HUES64 (cell line): ENCODE measurements at regions not wholly inside any gene's neighbourhood (a gene's known extent, or its start where the extent isn't known, plus 50 kb on each side); places are given as distances from the start of the nearest gene placed in this dataset.
"Not testable (repeated sequence)": the region's sequence is repeated elsewhere in the genome, so short reads cannot be mapped to it uniquely, and the experiment has no call there.

Source experiments
- H3K27ac ChIP-seq: 2 replicates; pipeline ENCODE4 v1.7.0; 2013; ENCODE audit warnings: low read depth, low read length, inconsistent platforms
- H3K27me3 ChIP-seq: 2 replicates; pipeline ENCODE4 v1.6.1; 2013; ENCODE audit warnings: mild to moderate bottlenecking, low read length; ENCODE audit not compliant: insufficient read depth
- H3K36me3 ChIP-seq: 2 replicates; pipeline ENCODE4 v1.6.1; 2013; ENCODE audit warnings: mild to moderate bottlenecking, low read length; ENCODE audit not compliant: insufficient read depth
- H3K4me1 ChIP-seq: 2 replicates; pipeline ENCODE4 v1.6.1; 2013; ENCODE audit warnings: mild to moderate bottlenecking, low read length, moderate library complexity; ENCODE audit not compliant: insufficient read depth
- H3K4me3 ChIP-seq: 2 replicates; pipeline ENCODE4 v1.5.1; 2013; ENCODE audit warnings: mild to moderate bottlenecking, low read length, moderate library complexity
- H3K9ac ChIP-seq: 2 replicates; pipeline ENCODE4 v1.6.1; 2013; ENCODE audit warnings: mild to moderate bottlenecking, low read depth, low read length
- H3K9me3 ChIP-seq: 2 replicates; pipeline ENCODE4 v1.6.1; 2013; ENCODE audit warnings: low read depth, low read length; ENCODE audit not compliant: insufficient read depth
- whole genome bisulfite sequencing: fragments of 150-250, 120-280 bp; methylation state at CpG from one replicate; pipeline ENCODE4 v1.1.7; 2013; ENCODE audit warnings: missing lambda C conversion rate; 5-methylcytosine and 5-hydroxymethylcytosine counted together

DNA sequence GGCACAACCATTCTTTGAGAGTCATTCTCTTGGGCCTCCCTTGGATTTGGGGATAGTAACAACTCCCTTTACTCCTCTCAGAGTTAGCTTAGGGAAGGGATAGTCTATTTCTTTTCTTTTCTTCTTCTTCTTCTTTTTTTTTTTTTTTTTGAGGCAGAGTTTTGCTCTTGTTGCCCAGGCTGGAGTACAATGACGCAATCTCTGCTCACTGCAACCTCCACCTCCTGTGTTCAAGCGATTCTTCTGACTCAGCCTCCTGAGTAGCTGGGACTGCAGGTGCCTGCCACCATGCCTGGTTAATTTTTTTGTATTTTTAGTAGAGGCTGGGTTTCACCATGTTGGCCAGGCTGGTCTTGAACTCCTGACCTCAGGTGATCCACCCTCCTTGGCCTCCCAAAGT is 465.8 kb downstream of the PLCL1 start:
- H3K27ac ChIP-seq, H3K9me3 ChIP-seq, H3K4me1 ChIP-seq, H3K36me3 ChIP-seq, H3K4me3 ChIP-seq, H3K9ac ChIP-seq, H3K27me3 ChIP-seq: not testable (repeated sequence)
- WGBS = 98% methylated on average over 2 of the region's 2 CpGs

DNA sequence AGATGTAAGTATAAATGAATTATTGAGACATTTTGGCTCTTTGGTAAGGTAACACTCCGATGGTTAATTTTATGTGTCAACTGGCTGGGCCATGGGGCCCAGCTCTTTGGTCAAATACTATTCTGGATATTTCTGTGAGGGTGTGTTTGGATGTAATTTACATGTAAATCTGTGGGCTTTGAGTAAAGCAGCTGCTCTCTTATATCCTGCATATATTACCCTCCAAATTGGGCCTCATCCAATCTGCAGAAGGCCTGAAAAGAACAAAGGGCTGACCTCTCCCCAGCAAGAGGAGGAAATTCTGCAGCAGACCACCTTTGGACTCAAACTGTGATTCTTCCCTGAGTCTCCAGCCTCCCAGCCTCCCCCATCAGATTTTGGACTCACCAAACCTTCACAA is 464.1 kb downstream of the PLCL1 start:
- Histone ChIP-seq H3K9me3 (no peaks in the 10 kb centered on the region), H3K27ac (no peak overlapping the region), H3K4me1 (no peaks in the 10 kb centered on the region), H3K9ac (no peak overlapping the region), H3K27me3 (no peaks in the 10 kb centered on the region), H3K4me3 (no peak overlapping the region), H3K36me3 (no peaks in the 10 kb centered on the region)
- 91% methylated on average over 1 of the region's 1 CpG for WGBS

DNA sequence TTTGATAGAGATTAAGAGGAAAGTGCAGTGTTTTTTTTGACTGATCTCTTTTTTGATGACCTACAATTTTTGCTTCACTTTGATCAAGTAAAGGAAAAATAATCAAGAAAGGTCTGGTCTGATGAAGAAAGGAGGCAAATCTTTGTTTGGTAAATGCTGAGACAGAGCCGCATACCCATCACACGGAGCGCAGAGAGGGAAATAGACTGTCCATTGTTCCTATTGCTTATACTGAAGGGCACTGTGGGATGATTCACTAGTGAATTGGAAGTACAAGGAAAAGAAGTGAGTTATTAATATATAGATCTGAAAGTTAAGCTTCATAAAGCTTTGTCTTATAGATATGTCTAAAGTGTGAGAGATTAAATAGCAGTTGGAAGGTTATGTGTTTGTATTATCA is 455.1 kb downstream of the PLCL1 start:
- Histone ChIP-seq H3K4me3 (no peak overlapping the region), H3K4me1 (no peaks in the 10 kb centered on the region), H3K27ac (no peak overlapping the region), H3K9ac (no peak overlapping the region), H3K9me3 (no peaks in the 10 kb centered on the region), H3K27me3 (no peaks in the 10 kb centered on the region), H3K36me3 (no peaks in the 10 kb centered on the region)
- 94% methylated on average over 3 of the region's 3 CpGs for WGBS

DNA sequence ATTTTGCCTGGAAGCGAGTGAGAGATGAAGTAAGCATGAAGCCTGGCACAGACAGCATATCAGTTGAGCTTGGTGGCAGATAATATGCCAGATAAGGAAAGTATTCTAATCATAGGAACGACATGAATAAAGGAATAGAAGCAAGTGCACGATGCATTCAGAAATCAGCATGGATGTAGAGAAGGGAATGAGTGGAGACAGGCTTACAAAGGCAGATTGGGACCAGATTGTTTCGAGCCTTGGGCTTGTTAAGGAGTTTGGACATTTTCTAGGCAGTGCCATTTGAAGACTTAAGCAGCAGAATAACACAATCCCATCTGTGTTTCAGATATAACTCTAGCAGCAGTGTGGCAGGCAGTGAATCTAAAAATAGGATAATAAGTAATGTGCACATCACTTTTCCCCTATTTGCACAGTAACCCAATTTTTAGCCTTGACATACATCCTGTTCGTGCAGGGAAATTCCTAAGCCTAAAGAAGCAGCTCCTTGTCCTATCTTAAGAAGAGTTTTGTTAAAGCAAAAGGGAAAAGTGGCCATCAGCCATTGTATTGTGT is 450.2 kb downstream of the PLCL1 start:
- WGBS = 88% methylated on average over 4 of the region's 5 CpGs
- no peak overlapping the region for H3K27ac ChIP-seq
- no peaks in the 10 kb centered on the region for H3K36me3 ChIP-seq
- H3K27me3 ChIP-seq = no peaks in the 10 kb centered on the region
- no peak overlapping the region for H3K9ac ChIP-seq
- no peaks in the 10 kb centered on the region for H3K9me3 ChIP-seq
- H3K4me1 ChIP-seq = no peaks in the 10 kb centered on the region
- H3K4me3 ChIP-seq = no peak overlapping the region

DNA sequence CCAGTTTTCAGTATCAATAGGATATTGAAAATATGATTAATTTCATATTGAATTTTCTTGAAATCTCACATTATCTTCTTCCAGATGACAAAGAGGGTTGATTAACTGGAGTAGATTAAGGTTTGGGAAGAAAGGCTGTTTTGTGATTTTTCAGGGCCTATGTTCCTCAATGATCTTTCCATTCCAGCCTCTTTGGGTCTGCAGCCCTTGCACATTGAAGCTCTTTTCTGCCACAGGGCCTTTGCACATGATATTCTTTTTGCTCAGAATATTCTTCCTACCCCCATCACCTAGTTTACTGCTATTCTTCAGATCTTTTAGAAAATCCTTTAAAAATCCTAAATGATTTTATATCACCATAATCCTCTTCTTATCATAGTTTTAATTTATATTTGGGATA is 449.6 kb downstream of the PLCL1 start:
- Histone ChIP-seq H3K4me1 (no peaks in the 10 kb centered on the region), H3K9me3 (no peaks in the 10 kb centered on the region), H3K36me3 (no peaks in the 10 kb centered on the region), H3K27me3 (no peaks in the 10 kb centered on the region), H3K4me3 (no peak overlapping the region), H3K27ac (no peak overlapping the region), H3K9ac (no peak overlapping the region)

DNA sequence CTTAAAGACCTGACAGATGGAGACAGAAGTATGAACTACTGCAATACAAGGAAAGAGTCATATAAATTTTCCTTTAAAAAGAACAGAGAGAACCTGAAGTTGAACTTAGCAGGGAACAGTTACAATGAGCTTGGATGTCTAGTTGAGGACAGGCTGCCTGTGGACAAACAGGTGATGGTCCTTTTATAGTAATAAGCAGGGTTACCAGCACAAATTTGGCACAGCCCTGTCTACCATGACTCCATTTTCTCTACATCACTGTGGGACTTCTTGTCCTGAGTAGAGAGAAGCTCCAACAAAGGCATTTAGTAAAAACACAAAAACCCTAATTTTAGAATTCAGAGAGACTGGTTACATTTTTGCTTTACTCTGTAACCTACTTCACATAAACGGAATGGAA is 448.1 kb downstream of the PLCL1 start:
- Histone ChIP-seq H3K4me3 (no peak overlapping the region), H3K9ac (no peak overlapping the region)
- WGBS = 100% methylated on average over 1 of the region's 1 CpG

DNA sequence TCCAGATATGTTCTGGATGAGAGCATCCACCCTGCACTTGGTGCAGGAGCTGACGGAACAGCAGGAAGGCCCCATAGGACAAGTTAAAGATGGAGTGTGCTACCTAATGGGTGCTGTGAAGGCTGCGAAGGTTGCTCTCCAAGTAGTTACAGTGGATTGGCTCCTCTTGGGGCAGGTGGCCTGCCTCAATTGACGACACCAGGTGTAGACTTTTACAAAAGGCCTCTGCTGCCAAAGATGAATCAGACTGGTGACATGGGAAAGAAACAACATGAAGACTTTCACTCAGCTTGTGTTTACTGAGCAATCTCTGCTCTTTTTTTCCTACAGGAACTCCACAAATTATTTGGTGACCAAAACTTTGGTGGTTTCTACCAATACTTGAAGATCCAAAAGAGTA is 437.7 kb downstream of the PLCL1 start:
- 98% methylated on average over 3 of the region's 3 CpGs for WGBS
- H3K9me3 ChIP-seq = no peaks in the 10 kb centered on the region

More for the DNA sequence above, 448.1 kb downstream of the PLCL1 start:
- Histone ChIP-seq H3K27ac (no peak overlapping the region), H3K36me3 (no peaks in the 10 kb centered on the region), H3K27me3 (no peaks in the 10 kb centered on the region), H3K4me1 (no peaks in the 10 kb centered on the region), H3K9me3 (no peaks in the 10 kb centered on the region)

DNA sequence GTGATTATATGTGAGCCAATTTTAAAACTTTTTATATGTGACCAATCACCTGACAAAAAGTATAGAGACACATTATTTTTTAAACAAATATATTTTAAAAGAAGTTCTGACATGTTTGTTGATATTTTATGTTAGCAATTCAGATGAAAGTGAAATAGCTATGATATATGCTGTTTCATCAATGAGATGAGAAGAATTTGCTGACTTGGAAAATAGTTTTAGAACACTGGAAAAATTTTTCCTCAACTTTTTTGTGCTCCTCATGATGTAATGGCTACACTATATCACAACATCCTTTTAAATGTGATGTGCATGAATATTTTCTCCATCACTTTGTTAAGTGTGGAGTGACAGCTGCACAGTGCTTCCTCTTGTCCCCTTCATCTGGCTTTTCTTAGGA is 434.0 kb downstream of the PLCL1 start:
- Histone ChIP-seq H3K9me3 (no peaks in the 10 kb centered on the region), H3K27me3 (no peaks in the 10 kb centered on the region)

More for the DNA sequence above, 437.7 kb downstream of the PLCL1 start:
- no peaks in the 10 kb centered on the region for H3K4me1 ChIP-seq
- H3K27me3 ChIP-seq = no peaks in the 10 kb centered on the region
- no peaks in the 10 kb centered on the region for H3K36me3 ChIP-seq
- H3K9ac ChIP-seq = no peak overlapping the region
- H3K27ac ChIP-seq = no peak overlapping the region
- H3K4me3 ChIP-seq = no peak overlapping the region

DNA sequence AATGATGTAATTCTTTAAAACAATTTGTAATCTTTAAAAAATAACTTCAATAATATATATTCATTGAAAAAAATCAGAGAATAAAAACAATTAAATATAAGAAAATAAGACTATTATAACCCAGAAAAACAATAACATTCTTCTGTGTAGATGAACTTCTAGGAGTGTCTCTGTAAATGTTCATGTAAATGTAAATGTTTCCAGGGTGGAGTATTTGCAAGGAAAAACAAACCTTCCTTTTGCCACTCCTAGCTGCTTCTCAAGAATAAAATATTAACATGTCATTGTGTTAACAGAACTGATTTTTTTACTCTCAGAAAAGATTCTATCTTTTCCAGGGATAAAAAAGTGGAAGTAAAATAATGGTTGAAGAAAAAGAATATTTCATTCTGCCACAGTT is 431.9 kb downstream of the PLCL1 start:
- H3K9me3 ChIP-seq = no peaks in the 10 kb centered on the region
- H3K9ac ChIP-seq = no peak overlapping the region
- no peak overlapping the region for H3K27ac ChIP-seq
- H3K4me1 ChIP-seq = 0 out of 2 replicates have a peak, but pooled peaks cover 4% of the 10 kb centered on the region
- no peak overlapping the region for H3K4me3 ChIP-seq
- no peaks in the 10 kb centered on the region for H3K36me3 ChIP-seq
- no peaks in the 10 kb centered on the region for H3K27me3 ChIP-seq

More for the DNA sequence above, 434.0 kb downstream of the PLCL1 start:
- Histone ChIP-seq H3K4me1 (no peaks in the 10 kb centered on the region), H3K27ac (no peak overlapping the region), H3K9ac (no peak overlapping the region), H3K36me3 (no peaks in the 10 kb centered on the region), H3K4me3 (no peak overlapping the region)

DNA sequence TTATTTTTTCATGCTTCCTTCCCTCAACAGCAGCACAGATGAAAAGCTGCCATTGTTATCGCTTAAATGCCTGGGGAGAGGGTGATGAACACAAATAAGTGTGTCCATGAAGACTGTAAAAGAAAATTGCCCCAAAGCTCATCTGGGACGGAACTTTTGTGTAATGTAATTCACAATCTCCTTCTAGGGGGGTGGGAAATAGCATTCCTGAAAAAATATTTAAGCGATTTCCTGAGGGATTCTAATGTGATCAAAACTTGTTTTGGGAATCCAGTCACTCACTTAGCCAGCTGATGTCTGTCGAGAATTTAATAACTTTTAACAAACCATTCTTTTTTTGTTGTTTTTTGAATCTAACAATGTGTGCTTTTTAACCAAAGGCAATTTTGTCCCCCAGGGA is 427.9 kb downstream of the PLCL1 start:
- WGBS = 73% methylated on average over 4 of the region's 4 CpGs
- Histone ChIP-seq H3K4me3 (no peak overlapping the region), H3K9me3 (no peaks in the 10 kb centered on the region), H3K27me3 (no peaks in the 10 kb centered on the region), H3K4me1 (0 out of 2 replicates have a peak, but pooled peaks cover 4% of the 10 kb centered on the region), H3K9ac (no peak overlapping the region), H3K36me3 (no peaks in the 10 kb centered on the region), H3K27ac (no peak overlapping the region)

DNA sequence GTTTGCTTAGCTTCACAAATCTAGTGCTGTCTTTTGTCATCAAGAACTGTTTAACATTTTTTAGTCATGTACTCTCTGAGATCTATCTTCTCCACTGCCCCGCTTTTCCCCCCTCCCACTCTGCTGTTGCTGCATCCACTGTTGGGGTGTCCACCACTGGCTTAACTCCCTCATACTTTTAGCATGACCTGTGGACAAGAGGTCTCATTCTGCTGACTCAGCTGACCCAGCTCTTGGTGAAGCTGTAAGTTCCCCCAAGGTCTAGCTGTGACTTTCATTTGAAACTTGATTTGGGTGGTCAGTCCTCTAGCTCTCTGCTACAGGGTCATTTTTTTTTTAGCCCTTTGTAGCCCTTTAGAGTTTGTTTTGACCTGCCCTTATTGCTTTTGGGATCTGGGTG is 427.2 kb downstream of the PLCL1 start:
- Histone ChIP-seq H3K27me3 (no peaks in the 10 kb centered on the region), H3K9me3 (no peaks in the 10 kb centered on the region)
- WGBS = 91% methylated on average over 1 of the region's 1 CpG

More for the DNA sequence above, 427.2 kb downstream of the PLCL1 start:
- Histone ChIP-seq H3K4me3 (no peak overlapping the region), H3K4me1 (0 out of 2 replicates have a peak, but pooled peaks cover 4% of the 10 kb centered on the region), H3K36me3 (no peaks in the 10 kb centered on the region), H3K9ac (no peak overlapping the region), H3K27ac (no peak overlapping the region)
